Choroid plexus epithelial cell (primary cell): ENCODE measurements at regions not wholly inside any gene's neighbourhood (a gene's known extent, or its start where the extent isn't known, plus 50 kb on each side); places are given as distances from the start of the nearest gene placed in this dataset.

ENCODE experiments used
- DNase-seq: peaks from one replicate; pipeline ENCODE4 v3.0.0-alpha.2; 2010; ENCODE audit warnings: low read depth
- H3K4me3 ChIP-seq: 2 replicates; pipeline ENCODE4 v1.5.1; 2011; ENCODE audit warnings: low read depth, mild to moderate bottlenecking, control low read depth, low read length, moderate library complexity
- CTCF ChIP-seq: conservative IDR thresholded peaks from 2 replicates; pipeline ENCODE4 v1.5.1; 2011; ENCODE audit warnings: low read depth, mild to moderate bottlenecking, control low read depth, inconsistent platforms, low read length, moderate library complexity

DNA sequence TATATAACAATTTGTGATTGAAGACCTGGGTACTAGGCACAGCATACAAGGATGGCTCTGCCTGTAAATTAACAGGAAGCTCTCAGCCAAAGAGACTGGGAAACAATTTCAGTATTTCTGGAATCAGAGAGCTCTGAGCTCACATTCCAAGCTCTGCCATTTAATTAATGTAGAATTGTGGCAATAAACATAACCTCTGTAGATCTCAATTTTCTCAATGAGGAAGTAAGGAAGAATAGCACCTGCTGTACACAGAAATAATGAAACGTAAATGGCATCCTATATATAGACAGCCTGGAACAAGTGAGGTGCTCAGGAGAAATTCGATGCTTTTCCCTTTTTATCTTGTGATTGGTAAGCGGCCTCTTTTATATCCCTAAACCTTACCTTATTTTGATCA, 538.5 kb upstream of the JAG1 start:
- no peak for DNase-seq
- H3K4me3 ChIP-seq, result no peak overlapping the region
- no peak for TF ChIP-seq CTCF

DNA sequence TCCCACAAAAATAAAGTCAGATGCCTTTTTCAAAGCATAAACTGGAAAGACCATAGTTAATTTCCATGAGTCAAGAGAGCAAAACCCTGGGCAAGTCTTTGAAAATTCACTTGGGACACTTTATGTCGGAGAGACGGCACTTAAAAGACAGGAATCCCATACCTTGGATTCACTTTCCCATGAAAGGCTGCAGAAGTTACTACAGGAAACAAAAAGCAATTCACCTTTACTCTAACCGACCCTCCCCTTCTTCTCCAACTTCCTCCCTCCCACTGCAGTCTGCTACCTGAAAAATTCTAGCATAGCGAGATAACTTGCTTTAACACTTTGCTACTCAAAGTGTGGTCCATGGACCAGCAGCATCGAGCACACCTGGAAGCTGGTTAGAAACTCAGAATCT, 539.1 kb upstream of the JAG1 start:
- TF ChIP-seq CTCF, result no peak
- no peak overlapping the region for H3K4me3 ChIP-seq
- no peak for DNase-seq

DNA sequence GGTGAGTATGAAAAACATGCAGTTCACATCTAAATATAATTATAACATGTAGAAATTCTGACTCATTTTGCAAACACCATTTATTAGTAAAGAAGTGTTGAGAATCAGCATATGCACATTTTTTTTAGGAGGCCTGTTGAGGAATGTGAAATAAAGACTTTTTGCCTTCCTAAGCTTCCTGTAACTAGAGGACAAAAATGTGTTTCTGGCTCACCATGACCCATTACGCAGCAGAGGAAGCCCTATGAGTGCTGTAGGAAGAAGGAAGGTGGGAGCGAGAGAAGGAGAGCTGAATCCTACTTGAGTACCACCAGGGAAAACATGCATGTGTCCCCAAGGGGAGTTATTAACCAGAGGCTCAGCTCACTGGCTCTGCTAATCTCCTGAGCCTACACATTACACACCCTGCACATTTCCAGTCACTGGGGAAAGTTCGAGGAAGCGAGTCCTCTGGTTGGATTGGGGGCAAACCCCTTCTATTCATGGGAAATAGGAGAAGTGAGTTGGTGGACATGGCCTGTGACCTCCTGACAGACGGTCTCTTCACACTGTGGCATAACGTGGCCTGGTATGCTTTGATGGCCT, 540.5 kb upstream of the JAG1 start:
- DNase-seq, result peak; percentile 43
- no peak for TF ChIP-seq CTCF
- H3K4me3 ChIP-seq, result no peak overlapping the region

DNA sequence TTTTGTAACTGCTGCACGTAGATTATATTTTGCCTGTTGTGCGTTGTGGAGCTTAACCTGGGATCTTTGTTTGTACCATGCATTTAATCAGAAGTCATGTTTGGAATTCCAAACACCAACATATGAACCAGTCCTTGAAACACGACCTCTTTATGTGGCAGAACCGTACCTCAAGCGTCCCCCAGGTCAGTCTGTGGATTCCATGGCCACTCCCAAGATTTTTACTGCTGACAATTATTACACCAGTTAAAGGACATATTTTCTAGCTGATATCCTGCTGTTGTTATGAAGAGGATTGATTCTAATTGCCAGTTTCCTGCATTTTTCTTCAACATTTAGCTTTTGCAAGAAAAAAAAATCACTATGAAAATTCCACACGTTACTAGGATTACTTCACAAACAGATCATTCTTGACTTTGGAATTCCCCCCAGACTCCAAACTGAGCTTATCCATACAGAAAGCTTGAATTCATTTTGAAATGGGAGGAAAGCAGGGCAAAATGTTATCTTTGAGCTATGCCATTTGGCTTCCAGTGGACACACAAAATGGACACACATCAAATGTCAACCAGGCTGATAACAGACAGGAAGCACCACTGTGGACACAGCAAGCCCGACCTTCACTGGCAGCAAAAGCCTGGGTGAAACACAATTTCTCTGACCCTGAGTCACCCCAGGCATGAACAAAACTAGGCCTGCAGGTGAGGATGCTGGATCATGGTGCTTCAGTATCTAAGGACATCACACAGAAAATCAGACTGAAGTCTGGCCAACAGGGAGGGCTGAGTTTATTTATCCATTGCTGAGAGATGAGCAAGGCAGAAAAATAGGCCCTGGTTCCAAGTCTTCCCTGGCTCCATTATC, 542.9 kb upstream of the JAG1 start:
- H3K4me3 ChIP-seq, result no peak overlapping the region
- no peak for TF ChIP-seq CTCF
- peak; percentile 80 for DNase-seq

DNA sequence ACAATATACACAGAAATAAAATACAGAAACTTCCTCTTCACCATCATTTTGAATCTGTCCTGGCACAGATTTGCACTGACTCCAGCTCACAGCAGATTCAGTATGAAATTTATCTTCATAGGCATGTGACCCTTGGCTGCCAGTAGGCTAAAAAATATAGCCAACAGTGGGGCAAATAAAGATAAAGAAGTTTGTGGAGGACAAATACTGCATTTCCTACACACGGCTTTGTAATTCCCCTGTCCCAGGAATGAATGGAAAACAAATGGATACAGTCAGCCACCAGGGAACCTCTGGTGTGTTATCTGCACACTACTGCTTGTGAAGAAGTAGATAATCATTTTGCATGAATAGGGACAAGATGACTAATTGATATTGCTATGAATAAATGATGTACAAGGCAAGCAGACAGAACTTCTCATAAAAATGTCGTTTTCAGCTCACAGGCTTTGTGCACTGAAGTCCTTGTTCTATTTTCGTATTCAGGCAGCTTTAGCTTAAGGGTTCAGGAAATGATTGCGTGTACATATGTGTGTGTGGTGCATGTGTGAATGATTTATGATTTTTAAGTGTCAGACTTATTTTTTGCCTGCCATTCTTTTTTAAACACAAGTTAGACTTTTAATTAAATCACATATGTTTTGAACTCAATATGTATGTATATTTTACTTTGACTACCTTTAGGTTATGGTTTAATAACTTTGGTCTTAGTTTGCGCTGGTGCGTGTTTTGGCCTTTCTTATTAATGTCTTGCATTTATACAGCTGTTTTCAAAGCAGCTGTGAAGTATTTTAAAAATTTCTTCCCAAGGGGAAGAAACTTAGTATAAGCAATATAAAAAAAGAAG, 543.8 kb upstream of the JAG1 start:
- TF ChIP-seq CTCF, result no peak
- peak; percentile 45 for DNase-seq
- no peak overlapping the region for H3K4me3 ChIP-seq

GRCh38 chr20:11218173-11218680, 544.4 kb upstream of the JAG1 start:
- H3K4me3 ChIP-seq, result no peak overlapping the region
- no peak for DNase-seq
- no peak for TF ChIP-seq CTCF
